SU-DHL-6 (cell line): ENCODE measurements at regions not wholly inside any gene's neighbourhood (a gene's known extent, or its start where the extent isn't known, plus 50 kb on each side); places are given as distances from the start of the nearest gene placed in this dataset.

Experiments used
- H2AFZ ChIP-seq: fragments of 200-600 bp; sonication (generic); 2 replicates; pipeline ENCODE4 v1.6.1; 2014; ENCODE audit warnings: low read depth, mild to moderate bottlenecking, moderate library complexity, mixed read lengths, antibody characterized with exemption, low read length; ENCODE audit not compliant: severe bottlenecking
- H3F3A ChIP-seq: fragments of 200-600 bp; shearing (Covaris generic); 2 replicates; pipeline ENCODE4 v1.6.0; 2016; ENCODE audit warnings: antibody characterized with exemption, mild to moderate bottlenecking; ENCODE audit not compliant: insufficient read depth
- H3K27ac ChIP-seq: fragments of 200-600 bp; sonication (generic); 2 replicates; pipeline ENCODE4 v1.5.1; 2016; ENCODE audit warnings: low read depth, mild to moderate bottlenecking, low read length, moderate library complexity, mixed read lengths
- H3K27me3 ChIP-seq: fragments of 200-600 bp; sonication (generic), shearing (Covaris generic); 2 replicates; pipeline ENCODE4 v1.6.0; 2014; ENCODE audit warnings: mild to moderate bottlenecking, low read length
- H3K36me3 ChIP-seq: fragments of 200-600 bp; sonication (generic); 2 replicates; pipeline ENCODE4 v1.6.1; 2014; ENCODE audit warnings: mild to moderate bottlenecking, low read length, mixed read lengths
- H3K4me2 ChIP-seq: fragments of 300-600, 200-600 bp; shearing (Covaris generic), sonication (generic); 2 replicates; pipeline ENCODE4 v1.6.0; 2014; ENCODE audit warnings: low read length, low read depth, mild to moderate bottlenecking; ENCODE audit not compliant: poor library complexity, severe bottlenecking
- H3K4me3 ChIP-seq: fragments of 200-600 bp; sonication (generic); 2 replicates; pipeline ENCODE4 v1.5.1; 2014; ENCODE audit warnings: antibody characterized with exemption, low read length, mild to moderate bottlenecking, mixed read lengths; ENCODE audit not compliant: insufficient read depth, poor library complexity, severe bottlenecking
- H3K79me2 ChIP-seq: fragments of 200-600 bp; sonication (generic); 2 replicates; pipeline ENCODE4 v1.6.1; 2014; ENCODE audit warnings: mild to moderate bottlenecking, low read length, moderate library complexity; ENCODE audit not compliant: insufficient read depth
- H3K9ac ChIP-seq: fragments of 200-600 bp; sonication (generic); 2 replicates; pipeline ENCODE4 v1.7.0; 2014; ENCODE audit warnings: mild to moderate bottlenecking, low read length
- H3K9me2 ChIP-seq: fragments of 200-600 bp; sonication (generic); replicated peaks from 2 replicates; pipeline ENCODE4 v1.6.1; 2014; ENCODE audit warnings: low read length; ENCODE audit not compliant: insufficient read depth
- H3K9me3 ChIP-seq: fragments of 200-600 bp; sonication (generic); 2 replicates; pipeline ENCODE4 v1.6.1; 2014; ENCODE audit warnings: low read length, mixed read lengths; ENCODE audit not compliant: insufficient read depth
- H4K20me1 ChIP-seq: fragments of 200-600 bp; sonication (generic); 2 replicates; pipeline ENCODE4 v1.6.1; 2014; ENCODE audit warnings: low read depth, mild to moderate bottlenecking, antibody characterized with exemption, low read length, moderate library complexity, mixed read lengths
- EZH2phosphoT487 ChIP-seq: fragments of 200-600 bp; sonication (generic), shearing (Covaris generic); conservative IDR thresholded peaks from 2 replicates; pipeline ENCODE4 v1.6.1; 2018; ENCODE audit warnings: mild to moderate bottlenecking, antibody characterized with exemption, low read length, moderate library complexity, mixed read lengths
- TF ChIP-seq, protein P1 (sequence below): fragments of 200-600 bp; sonication (generic); IDR thresholded peaks from one replicate; pipeline ENCODE4 v1.5.1; 2017; ENCODE audit warnings: antibody characterized with exemption, mild to moderate bottlenecking, low read length, moderate library complexity; ENCODE audit not compliant: insufficient read depth, poor library complexity, severe bottlenecking

GRCh38 chr5:107282061-107282460 is 388.7 kb downstream of the EFNA5 start:
- Histone ChIP-seq H3K9me2 (no peaks in the 10 kb centered on the region), H3K79me2 (no peaks in the 10 kb centered on the region), H3K27me3 (no peaks in the 10 kb centered on the region), H3K36me3 (no peaks in the 10 kb centered on the region), H2AFZ (no peak overlapping the region), H3K9me3 (no peaks in the 10 kb centered on the region), H3F3A (no peaks in the 10 kb centered on the region), H3K4me3 (no peak overlapping the region), H3K4me2 (no peak overlapping the region), H4K20me1 (no peaks in the 10 kb centered on the region), H3K9ac (no peak overlapping the region), H3K27ac (no peak overlapping the region)
- no peak for TF ChIP-seq EZH2phosphoT487
- TF ChIP-seq, protein P1, sequence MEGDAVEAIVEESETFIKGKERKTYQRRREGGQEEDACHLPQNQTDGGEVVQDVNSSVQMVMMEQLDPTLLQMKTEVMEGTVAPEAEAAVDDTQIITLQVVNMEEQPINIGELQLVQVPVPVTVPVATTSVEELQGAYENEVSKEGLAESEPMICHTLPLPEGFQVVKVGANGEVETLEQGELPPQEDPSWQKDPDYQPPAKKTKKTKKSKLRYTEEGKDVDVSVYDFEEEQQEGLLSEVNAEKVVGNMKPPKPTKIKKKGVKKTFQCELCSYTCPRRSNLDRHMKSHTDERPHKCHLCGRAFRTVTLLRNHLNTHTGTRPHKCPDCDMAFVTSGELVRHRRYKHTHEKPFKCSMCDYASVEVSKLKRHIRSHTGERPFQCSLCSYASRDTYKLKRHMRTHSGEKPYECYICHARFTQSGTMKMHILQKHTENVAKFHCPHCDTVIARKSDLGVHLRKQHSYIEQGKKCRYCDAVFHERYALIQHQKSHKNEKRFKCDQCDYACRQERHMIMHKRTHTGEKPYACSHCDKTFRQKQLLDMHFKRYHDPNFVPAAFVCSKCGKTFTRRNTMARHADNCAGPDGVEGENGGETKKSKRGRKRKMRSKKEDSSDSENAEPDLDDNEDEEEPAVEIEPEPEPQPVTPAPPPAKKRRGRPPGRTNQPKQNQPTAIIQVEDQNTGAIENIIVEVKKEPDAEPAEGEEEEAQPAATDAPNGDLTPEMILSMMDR, result no peak

GRCh38 chr5:107278774-107279173 is 392.0 kb downstream of the EFNA5 start:
- H3K9me2 ChIP-seq, result no peaks in the 10 kb centered on the region
- H3K27me3 ChIP-seq, result no peaks in the 10 kb centered on the region
- no peaks in the 10 kb centered on the region for H3K36me3 ChIP-seq
- no peak overlapping the region for H3K27ac ChIP-seq
- H3K4me3 ChIP-seq, result no peak overlapping the region
- no peaks in the 10 kb centered on the region for H4K20me1 ChIP-seq
- H3K9me3 ChIP-seq, result no peaks in the 10 kb centered on the region
- no peak for TF ChIP-seq EZH2phosphoT487
- TF ChIP-seq, protein P1, result no peak
- H3K9ac ChIP-seq, result no peak overlapping the region
- no peaks in the 10 kb centered on the region for H3K79me2 ChIP-seq
- H3K4me2 ChIP-seq, result no peak overlapping the region
- no peaks in the 10 kb centered on the region for H3F3A ChIP-seq
- H2AFZ ChIP-seq, result no peak overlapping the region

DNA sequence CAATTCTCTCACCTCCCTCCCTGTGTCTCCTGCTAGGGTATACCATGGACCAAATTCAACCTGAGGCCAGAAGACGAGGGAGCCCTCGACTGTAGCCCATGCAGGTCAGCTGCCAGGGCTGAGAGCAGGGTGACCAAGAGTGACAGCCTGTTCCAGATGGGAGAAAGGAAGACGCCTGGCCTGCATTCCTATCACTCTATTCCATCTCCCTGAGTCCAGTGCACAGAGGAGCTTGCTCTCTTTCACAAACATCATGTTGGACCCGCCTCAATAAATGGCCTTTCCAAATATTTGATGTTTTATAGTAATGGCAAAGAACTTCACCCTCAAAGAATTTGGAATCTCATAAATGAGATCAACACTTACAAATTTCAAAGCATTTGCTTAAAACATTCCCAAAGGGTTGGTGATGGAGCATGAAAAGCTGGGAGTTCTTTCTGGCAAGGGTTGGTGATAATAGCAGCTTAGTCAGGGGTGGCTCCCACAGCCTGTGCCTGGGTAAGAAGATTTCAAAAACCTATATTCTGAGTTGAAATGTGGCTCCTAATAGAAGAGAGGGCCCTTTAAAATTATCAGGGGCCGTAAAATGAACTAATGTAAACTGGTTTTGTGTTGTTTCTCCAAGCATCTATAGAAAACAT is 393.1 kb downstream of the EFNA5 start:
- TF ChIP-seq EZH2phosphoT487, result no peak
- TF ChIP-seq, protein P1, result no peak
- no peaks in the 10 kb centered on the region for H3F3A ChIP-seq
- no peak overlapping the region for H3K27ac ChIP-seq
- no peak overlapping the region for H3K4me3 ChIP-seq
- H3K9me3 ChIP-seq, result no peaks in the 10 kb centered on the region
- no peaks in the 10 kb centered on the region for H3K27me3 ChIP-seq
- no peaks in the 10 kb centered on the region for H3K36me3 ChIP-seq
- H4K20me1 ChIP-seq, result no peaks in the 10 kb centered on the region
- no peaks in the 10 kb centered on the region for H3K79me2 ChIP-seq
- no peaks in the 10 kb centered on the region for H3K9me2 ChIP-seq
- H3K9ac ChIP-seq, result no peak overlapping the region
- no peak overlapping the region for H2AFZ ChIP-seq
- H3K4me2 ChIP-seq, result no peak overlapping the region
